Hepatocyte (in vitro differentiated cells): ENCODE measurements at regions not wholly inside any gene's neighbourhood (a gene's known extent, or its start where the extent isn't known, plus 50 kb on each side); places are given as distances from the start of the nearest gene placed in this dataset.
"Not testable (repeated sequence)": the region's sequence is repeated elsewhere in the genome, so short reads cannot be mapped to it uniquely, and the experiment has no call there.

Experiments used
- EZH2 ChIP-seq: fragments of 200-600 bp; sonication (generic); IDR thresholded peaks from 2 replicates; pipeline ENCODE4 v1.6.1; 2016; ENCODE audit warnings: antibody characterized with exemption, mild to moderate bottlenecking, borderline replicate concordance
- TF ChIP-seq, protein P1 (sequence below): fragments of 200-600 bp; sonication (generic); IDR thresholded peaks from 2 replicates; pipeline ENCODE4 v1.5.1; 2016; ENCODE audit warnings: antibody characterized with exemption, mild to moderate bottlenecking; ENCODE audit not compliant: poor library complexity

DNA sequence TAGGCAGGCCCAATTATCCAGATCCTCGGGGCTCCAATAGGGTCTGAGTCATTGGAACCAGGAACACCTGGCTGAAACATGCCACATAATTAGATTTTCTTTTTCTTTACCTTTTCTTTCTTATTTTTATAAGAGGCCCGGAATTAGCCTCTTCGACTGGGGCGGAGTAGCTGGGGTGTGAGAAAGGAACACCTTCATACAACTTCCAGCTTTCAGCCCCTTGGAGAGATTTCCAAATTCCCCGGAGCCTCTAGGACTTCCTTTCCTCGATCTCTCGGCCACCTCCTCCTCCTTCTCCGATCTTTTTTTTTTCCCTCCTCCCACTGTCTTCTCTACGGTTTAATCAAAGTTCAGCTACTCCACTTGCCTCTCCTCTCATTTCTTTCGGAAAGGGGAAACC, 146.8 kb upstream of the ANKRD20A1 start:
- TF ChIP-seq, protein P1, sequence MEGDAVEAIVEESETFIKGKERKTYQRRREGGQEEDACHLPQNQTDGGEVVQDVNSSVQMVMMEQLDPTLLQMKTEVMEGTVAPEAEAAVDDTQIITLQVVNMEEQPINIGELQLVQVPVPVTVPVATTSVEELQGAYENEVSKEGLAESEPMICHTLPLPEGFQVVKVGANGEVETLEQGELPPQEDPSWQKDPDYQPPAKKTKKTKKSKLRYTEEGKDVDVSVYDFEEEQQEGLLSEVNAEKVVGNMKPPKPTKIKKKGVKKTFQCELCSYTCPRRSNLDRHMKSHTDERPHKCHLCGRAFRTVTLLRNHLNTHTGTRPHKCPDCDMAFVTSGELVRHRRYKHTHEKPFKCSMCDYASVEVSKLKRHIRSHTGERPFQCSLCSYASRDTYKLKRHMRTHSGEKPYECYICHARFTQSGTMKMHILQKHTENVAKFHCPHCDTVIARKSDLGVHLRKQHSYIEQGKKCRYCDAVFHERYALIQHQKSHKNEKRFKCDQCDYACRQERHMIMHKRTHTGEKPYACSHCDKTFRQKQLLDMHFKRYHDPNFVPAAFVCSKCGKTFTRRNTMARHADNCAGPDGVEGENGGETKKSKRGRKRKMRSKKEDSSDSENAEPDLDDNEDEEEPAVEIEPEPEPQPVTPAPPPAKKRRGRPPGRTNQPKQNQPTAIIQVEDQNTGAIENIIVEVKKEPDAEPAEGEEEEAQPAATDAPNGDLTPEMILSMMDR: not testable (repeated sequence)
- TF ChIP-seq EZH2: not testable (repeated sequence)
